Fibroblast of upper back skin (primary cell): ENCODE measurements at regions not wholly inside any gene's neighbourhood (a gene's known extent, or its start where the extent isn't known, plus 50 kb on each side); places are given as distances from the start of the nearest gene placed in this dataset.
"Not testable (repeated sequence)": the region's sequence is repeated elsewhere in the genome, so short reads cannot be mapped to it uniquely, and the experiment has no call there.

Experiments
- DNase-seq: peaks from one replicate; pipeline ENCODE4 v3.0.0-alpha.2; 2013

DNA sequence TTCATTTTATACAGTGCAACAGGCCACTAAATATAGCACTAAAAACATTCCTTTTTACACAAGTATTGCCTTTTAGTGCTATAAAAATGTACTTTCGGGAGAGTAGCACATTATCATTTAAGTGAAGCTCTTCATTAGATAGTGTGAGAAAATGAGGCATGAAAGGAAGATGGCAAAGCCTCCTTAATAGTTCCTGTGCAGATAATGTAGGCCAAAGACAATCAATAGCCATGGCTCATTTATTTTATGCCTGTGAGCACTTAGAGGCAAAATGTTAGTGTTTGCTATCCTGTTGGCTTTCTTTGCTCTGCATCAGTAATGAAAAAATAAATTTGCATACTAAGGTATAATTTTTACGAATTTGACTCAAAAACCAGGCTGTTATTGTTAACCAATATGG lies 929.5 kb upstream of the C9orf72 start:
- DNase-seq = no peak

DNA sequence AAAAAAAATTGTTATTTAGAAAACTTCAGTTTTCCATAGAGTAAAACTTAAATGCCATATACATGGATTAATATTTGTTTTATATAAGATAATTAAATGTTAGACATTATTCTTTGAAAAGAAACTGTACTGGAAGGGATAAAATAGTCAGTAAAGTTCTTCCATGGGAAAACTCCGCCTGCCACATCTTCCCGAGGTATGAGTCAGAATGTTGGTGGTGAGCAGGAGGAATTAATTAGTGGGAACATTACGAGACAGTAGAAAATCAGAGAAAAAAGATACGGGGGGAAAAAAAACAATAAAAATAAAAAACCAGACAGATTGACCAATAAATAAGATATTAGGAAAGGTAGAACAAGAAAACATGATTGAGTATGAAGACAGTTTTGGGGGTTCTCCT lies 930.3 kb upstream of the C9orf72 start:
- peak; percentile 21 for DNase-seq

DNA sequence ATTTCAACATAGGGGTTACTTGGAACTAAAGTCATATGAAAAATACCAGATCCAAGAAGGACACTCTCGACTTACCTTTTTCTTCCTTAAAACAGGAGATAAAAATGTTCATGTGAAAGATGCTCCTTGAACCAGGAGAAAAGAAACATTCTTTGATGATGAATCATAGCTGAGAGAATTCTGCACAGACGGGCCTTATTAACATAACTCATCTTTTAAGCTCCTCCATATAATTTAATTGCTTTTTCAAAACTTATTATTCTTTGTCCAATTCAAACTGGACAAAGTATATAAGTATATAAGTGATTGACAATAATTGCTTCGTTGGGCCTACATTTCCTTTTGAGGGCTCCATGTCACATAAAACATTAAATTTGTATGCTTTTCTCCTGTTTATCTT lies 945.2 kb upstream of the C9orf72 start:
- no peak for DNase-seq

DNA sequence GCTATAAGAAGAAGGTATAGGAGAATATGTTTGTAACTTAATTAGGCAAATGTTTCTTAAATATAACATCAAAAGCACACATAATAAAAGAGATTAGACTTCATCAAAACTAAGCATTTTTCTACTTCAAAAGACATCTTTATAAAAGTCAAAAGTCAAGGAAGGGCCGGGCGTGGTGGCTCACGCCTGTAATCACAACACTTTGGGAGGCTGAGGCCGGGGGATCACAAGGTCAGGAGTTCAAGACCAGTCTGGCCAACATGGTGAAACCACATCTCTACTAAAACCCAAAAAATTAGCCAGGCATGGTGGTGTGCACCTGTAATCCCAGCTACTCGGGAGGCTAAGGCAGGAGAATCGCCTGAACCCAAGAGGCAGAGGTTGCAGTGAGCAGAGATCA lies 951.0 kb upstream of the C9orf72 start:
- DNase-seq = not testable (repeated sequence)

DNA sequence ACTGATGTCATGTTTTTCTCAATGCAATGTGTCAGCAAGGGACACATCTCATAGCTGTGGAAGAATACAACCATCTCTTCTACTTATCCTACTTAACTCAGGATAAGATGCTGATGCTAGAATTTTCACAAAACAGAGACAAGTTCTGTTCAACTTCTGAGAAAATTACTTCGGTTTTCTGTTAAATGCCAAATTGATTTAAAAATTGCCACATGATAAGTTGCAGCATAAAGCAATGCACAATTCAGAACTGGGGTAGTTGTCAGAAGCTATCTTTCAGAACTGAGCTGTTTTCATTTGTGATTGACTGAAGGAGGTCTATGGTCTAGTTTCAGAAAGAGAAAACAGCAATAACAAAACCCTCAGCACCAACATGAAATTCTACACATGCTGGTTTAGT lies 954.8 kb upstream of the C9orf72 start:
- DNase-seq = no peak

DNA sequence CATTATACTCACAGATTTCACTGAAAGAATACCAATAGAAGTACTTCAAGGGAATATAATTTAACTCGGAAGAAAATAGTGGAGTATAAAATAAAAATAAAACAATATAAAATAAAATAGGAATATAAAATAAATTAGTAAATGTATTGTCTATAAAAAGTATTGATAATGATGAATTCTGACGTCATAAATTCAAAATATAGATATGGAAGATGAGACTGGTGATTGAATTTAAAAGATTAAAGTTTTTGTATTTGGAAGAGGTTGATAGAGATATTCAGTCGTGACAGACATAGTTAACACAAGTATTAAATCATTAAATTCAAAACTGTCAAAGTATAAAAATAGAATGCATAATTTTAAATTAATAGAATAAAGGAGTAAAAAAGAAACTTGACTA lies 964.9 kb upstream of the C9orf72 start:
- no peak for DNase-seq

DNA sequence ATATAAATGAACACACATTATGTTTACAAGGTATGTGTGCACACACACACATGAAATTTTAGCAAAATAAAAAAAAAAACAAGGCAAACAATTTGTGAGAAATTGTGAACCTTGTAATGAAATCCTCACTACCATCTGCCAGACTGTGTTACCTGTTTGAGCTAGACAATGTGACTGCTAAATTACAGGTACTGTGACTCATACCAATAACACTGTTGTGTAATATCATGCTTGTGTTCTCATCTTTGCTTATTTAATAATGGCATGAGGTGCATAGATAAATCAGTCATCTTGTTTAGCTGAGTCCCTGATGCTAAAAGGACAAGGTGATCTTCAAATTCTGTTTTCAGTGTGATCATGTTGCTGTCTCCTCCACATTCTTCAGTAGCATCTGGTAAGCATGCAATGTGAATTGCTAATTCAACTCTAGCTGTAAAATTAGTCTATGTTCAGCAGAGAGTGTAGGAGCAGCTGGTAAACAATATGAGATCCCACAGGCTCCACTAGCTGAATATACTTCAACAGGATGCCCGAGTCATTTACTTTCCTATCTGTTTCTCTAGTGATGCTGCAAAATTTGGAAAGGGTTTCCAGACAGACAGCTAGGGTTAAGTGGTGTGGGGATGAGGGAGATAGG lies 966.3 kb upstream of the C9orf72 start:
- DNase-seq = no peak

DNA sequence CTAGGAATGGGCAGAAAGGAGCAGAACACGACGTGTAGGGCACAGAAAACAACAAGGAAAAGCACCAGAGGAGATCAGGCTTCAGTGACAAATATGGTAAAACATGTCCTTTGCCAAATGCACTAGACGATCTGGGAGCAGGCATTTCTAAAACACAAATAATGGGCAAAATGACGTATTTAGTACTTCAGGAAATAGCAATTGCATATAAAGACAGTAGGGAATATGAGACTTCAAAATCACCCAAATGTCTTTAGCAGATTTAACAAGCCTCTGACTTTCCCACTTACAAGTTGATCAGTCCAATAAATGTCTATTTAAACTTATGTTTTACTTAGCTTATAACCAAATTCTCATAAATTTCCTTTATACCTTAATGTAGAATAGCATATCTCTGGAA lies 969.6 kb upstream of the C9orf72 start:
- no peak for DNase-seq

DNA sequence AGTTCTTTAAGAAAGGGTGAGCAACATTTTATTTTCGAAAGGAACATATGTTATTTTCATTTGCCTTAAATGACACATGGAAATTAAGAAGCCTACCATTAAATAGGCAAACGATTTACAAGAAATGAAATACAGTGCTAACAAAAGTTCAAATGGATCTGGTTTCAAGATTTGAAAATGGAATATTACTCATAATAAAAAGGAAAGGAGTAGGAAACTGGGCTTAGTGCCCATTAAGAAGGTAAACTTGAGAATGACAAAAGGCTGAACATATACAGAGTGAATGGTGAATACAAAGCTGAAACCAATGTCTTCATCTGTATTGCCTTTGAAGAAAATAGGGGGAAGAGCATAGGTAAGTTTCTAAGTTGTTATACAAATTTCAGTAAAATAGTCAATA lies 974.2 kb upstream of the C9orf72 start:
- no peak for DNase-seq

DNA sequence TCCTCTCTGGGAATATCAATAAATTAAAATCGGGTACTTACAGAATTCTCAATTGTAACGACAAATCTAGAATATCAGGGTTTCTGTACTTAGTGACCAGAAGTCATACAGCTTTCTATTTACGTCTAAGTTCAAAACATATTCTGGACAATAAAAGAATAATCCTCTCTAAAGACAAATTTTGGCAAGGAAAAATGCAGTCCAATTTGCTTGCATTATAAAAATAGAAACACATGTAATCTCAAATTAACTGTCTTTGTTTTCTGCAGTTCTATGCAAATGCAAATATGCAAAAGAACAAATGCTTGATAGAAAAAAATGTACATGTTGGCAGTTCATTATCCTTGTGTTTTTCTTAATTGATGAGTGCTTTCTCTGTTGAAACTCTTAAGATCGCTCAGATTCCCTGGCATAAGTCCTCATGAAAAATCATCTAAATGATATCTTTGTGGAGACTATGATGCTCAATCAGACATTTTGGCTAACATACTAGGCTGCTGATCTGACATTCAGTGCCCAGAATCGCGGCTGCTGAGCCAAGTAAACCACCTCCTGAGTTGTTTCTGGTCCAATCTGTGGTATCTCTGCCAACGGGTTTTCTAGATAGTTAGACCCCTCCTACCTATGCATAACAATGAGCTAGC lies 990.1 kb upstream of the C9orf72 start:
- no peak for DNase-seq

DNA sequence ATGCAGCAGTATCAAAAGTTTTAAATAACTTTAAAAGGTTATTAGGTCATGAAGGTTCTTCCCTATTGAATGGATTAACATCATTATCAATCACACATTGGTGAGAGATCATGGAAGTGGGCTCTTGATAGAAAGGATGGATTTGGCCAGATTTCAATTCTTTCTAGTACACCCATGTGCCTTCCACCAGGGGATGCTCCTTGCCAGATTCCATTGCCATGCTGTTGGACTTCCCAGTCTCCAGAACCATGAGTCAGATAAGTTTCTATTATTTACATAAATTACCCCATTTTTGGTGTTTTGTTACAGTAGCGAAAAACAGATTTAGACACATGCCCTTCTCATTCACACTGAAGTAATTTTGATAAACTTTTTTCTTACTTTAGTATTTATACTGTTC lies 1010.6 kb upstream of the C9orf72 start:
- no peak for DNase-seq

DNA sequence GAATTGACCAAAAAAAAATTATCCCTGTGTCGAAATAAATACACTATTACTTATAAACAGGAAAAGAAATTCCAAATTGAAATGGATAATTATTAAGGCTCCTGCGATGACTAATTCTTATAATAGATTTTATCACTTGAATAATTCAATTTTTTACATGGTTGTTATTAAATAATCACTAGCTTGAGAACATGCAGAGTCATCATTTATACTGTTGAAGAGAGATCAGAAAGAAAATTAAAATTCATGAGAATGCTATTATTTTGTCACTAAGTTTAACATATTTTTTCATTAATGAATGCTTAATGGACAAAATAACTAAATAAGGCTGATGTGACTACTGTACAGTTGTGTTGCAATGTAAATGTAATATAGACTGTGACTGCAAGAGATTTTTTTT lies 1011.3 kb upstream of the C9orf72 start:
- DNase-seq = no peak

DNA sequence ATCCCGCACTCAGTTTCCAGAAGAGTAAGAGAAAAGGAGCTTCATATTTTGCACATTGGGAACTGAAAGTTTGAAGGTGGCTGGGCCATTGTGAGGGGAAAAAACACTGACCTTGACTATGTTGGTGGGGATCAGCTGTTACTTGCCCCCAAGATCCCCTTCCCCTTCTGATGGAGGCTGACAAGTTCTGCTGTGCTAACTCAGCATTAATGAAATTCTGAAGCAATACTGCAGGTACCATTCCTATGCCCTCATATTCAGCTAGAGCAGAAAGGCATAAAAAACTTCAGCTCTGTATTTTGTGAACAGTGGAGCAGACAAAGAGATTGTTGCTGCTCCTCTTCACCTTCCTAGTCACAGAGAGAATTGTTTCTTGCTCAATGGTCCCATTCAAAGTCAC lies 1013.8 kb upstream of the C9orf72 start:
- DNase-seq = no peak

DNA sequence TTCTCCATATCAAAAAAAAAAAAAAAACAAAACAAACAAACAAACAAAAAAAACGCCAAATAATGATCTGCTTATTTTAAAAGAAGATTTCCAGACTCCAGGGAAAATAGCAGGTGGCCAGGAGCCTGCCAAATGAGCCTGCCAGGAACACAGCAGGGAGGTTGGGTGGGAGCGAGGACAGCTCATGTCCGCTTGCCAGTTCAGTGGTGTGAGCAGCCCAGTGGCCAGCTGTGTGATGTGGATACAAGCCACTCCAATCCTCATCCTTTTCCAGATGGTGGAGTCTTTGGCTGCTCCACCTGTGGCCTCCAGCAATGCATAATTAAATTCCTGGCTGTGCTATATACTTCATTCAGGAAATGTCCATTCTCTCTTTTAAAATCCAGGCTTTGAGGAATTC lies 1025.1 kb upstream of the C9orf72 start:
- DNase-seq = no peak

DNA sequence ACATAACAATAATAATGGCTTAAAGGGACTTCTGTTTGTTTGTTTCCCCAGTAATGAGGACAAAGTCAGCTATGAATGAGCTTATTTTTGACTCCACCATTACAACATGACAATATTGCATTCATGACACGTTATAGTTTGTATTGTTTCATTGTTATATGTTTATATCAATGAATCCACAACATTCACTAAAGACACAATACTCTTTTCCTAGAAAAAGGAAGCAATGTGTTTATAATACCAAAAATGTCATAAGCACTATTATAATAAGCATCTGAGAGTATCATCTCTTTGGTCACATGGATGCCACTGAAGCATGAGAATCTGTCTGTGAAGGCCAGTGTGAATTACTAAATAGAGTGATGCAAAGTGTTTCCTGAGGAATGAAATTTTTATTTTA lies 1026.9 kb upstream of the C9orf72 start:
- no peak for DNase-seq

DNA sequence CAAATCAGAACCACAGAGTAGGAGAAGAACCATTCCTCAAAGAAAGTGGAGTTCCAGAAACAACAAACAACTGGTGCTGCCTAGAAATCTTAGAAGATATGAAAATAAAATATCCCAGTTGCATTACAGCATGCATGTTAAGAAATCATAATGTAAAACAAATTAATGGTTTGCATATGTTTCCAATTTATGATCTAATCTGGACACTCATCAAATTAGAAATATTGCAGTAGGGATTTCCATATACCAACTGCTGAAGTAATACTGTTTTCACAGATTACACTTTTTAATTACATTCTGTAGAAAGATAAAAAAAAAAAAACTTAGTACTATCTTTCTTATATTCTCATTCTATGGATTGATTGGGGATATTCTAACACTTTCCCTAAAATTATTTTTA lies 1034.6 kb upstream of the C9orf72 start:
- no peak for DNase-seq

DNA sequence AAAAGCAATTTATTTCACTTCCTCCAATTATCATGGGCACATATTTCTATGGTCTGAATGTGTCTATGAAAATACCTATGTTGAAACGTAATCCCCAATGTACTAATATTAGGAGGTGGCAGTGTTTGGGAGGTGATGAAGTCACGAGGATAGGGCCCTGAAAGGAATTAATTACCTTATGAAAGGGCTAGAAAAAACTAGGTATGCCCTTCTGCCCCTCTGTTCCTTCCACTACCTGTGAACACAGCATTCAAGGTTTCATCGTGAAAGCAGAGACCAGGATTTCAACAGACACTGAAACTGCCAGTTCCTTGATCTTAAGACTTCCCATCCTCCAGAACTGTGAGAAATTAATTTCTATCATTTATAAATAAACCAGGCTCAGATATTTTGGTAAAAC lies 1037.1 kb upstream of the C9orf72 start:
- DNase-seq = no peak

DNA sequence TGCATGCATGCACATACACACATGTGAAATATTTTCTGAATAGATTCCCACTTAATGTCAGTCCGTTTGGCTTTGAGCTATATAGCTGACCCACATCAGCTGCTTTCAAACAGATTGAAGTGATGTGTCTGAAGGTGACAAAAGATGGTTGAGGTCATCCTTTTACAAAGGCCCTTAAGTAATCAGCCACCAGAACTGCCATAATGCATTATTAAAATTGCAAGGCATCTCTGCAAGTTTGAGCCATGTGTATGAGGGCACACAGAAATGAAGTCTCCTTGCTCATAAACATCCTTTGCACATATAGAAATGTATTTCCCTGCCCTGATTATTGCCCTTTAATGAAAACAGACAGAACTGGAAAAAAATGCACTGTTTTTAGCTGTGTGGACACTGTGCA lies 1043.0 kb upstream of the C9orf72 start:
- DNase-seq = no peak

DNA sequence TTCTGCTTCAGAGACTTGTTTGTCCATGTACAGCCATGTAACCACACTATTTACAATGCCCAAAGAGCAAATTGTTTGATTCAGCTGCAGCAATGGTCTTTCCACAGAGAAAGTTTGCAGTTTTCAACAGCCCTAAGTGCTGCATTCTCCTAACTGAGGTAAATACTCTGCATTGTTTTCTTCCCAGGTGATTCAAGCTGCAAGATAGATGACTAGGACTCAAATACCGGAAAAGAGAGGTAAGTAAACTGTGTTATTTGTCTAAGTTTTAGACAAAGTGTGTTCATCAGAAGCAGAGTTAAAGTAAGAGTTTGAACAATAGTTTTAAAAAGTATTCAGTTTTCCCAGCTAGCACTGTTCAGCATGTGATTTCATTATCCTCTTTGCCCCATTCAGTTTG lies 1046.7 kb upstream of the C9orf72 start:
- DNase-seq = no peak

DNA sequence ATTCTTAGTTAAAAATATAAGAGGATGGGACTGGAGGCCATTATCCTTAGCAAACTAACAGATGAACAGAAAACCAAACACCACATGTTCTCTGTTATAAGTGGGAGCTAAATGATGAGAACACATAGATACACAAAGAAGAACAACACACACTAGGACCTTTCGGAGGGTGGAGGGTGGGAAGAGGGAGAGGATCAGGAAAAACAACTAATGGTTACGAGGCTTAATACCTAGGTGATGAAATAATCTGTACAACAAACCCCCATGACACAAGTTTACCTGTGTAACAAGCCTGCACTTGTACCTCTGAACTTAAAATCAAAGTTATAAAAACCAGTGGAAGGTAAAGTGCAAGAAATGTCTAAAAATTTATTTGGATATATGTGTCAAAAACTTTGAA lies 1047.4 kb upstream of the C9orf72 start:
- no peak for DNase-seq

DNA sequence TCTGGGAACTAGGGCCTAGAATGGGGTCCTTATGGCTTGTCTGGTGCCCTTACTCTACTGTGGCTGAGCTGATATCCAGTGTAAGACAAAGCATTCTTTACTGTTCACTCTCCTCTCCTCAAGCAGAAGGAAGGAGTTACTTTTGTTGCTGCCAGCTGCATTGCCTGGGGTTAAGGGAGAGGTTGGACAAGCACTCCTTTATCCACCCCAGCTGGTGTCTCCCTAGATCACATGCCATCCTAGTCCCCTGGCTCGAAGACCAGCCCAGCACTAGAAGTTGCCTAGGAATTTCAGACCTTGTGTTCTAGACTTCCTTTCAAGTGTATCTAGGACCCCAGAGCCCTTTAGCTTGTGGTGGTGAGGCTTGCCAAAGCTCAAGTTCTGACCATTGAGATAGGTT lies 1051.5 kb upstream of the C9orf72 start:
- no peak for DNase-seq

DNA sequence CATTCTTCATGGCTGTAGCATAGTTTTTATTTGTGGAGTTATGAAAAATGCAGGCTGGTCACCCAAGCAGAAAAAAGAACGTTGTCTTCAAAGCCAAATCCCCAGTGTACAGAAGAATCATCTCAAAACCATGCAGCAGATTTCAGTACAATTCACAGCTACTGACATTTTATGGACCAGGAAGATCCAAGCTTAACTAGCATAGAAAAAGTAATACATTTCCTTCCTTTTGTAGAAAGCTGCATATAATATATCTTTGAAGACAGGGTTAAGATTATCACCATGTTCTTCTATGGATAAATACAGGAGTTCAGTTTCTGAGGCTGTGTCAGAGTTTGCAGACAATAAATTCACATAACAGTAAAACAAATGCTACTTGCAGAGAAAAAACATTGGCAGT lies 1054.8 kb upstream of the C9orf72 start:
- DNase-seq = no peak

DNA sequence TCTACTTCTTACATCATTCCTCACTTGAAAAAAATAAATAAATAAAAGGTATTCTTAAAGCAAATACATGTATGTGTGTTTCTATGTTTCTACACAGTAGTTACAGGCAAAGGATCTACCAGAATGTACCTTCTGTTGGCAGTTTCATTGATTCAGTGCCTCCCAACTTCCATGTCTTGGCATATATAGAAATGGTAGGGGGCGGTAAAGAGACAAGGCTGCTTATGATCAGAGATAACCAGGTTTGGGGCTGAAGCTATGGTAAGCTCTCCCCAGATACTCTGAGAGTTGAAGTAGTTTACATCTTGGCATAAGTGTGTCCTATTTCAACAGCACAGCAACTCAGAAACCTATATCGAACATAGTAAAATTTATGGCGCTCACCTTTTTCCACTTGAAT lies 1075.4 kb upstream of the C9orf72 start:
- DNase-seq = no peak

DNA sequence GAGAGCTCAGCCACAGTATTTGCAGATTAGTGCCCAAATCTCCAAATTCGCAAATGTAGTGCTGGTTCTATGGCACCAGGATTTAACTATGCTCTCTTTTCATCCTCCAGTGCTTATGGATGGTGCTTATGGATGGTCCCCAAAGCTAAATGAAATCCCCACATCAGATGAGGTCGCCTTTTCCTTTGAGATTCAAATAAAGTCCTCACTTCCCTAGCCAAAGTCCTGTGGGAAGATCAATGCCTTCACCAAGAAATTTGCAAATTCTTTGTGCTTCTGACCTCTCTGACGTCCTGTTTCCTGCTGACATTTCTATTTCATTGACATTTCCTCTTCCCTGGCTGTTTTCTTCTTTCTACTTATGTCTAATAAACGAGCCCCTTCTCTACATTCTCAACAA lies 1077.0 kb upstream of the C9orf72 start:
- no peak for DNase-seq

DNA sequence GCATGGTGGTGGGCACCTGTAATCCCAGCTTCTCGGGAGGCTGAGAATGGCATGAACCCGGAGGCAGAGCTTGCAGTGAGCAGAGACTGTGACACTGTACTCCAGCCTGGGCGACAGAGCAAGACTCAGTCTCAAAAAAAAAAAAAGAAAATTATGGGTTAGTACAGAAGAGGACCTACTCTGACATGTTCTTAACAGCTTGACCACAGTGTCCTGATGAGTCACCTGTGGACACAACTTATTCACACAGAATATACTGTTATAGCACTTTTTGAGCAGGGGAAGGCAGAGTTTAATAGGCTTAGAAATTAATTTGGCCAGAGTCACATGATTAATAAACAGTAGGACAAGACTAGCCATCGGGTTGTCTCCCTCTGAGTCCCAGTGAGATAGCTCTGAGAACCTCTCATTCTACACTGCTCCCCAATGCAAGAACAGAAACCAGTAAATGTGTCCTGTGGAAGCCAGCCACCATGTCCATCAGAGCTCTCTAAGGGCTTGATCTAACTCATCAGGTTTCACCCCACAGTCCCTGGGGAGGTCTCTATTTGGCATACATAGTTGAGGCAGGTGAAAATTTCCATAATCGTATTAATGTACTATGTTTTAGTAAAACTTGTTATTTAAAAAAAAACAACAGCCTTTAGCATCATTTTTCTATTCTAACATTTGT lies 1077.9 kb upstream of the C9orf72 start:
- DNase-seq = no peak
